Adrenal gland (tissue), 9 donors: ENCODE measurements at regions not wholly inside any gene's neighbourhood (a gene's known extent, or its start where the extent isn't known, plus 50 kb on each side); places are given as distances from the start of the nearest gene placed in this dataset.

Experiments used
- DNase-seq, 7 donors: peaks; one replicate each; pipeline ENCODE4 v3.0.0-alpha.2; 2019 to 2020
- H3K27ac ChIP-seq, 5 donors: fragments of 200-600 bp; sonication (generic) in 4 of 5; 1 replicate in 3 of 5; 2 replicates in 2 of 5; pipeline versions ENCODE4 v1.5.1 to v1.8.0; 2016 to 2020; ENCODE audit warnings: mild to moderate bottlenecking in 1 of 5
- H3K27me3 ChIP-seq: fragments of 200-600 bp; 2 replicates; pipeline ENCODE4 v1.8.0; 2021
- H3K36me3 ChIP-seq, 2 donors: fragments of 200-600 bp; replicated peaks in 1 of 2; 1 replicate in 1 of 2; 2 replicates in 1 of 2; pipeline versions ENCODE4 v1.5.1 to v1.8.0; 2018 to 2022
- H3K4me1 ChIP-seq, 2 donors: fragments of 200-600 bp; replicated peaks in 1 of 2; 1 replicate in 1 of 2; 2 replicates in 1 of 2; pipeline versions ENCODE4 v1.5.1 to v1.8.0; 2018 to 2021
- H3K4me3 ChIP-seq, 4 donors: fragments of 200-600 bp; sonication (generic) in 3 of 4; one replicate each; pipeline ENCODE4 v1.5.1; 2016 to 2018
- H3K9me3 ChIP-seq, 3 donors: fragments of 200-600 bp; sonication (generic) in 1 of 3; replicated peaks in 1 of 3; 1 replicate in 2 of 3; 2 replicates in 1 of 3; pipeline versions ENCODE4 v1.5.1 to v1.8.0; 2016 to 2021
- POLR2A ChIP-seq, 2 donors: fragments of 450-650 bp; IDR thresholded peaks; one replicate each; pipeline ENCODE4 v1.6.1; 2017; ENCODE audit warnings: antibody characterized with exemption in 2 of 2, mild to moderate bottlenecking in 2 of 2, moderate library complexity in 1 of 2
- WGBS, 4 donors: extraction: QIAGEN DNeasy Blood & Tissue Kit in 2 of 4; methylation state at CpG; one replicate each; pipeline versions ENCODE4 v1.1.5 to v1.1.7; 2013 to 2017; 5-methylcytosine and 5-hydroxymethylcytosine counted together
- intact Hi-C, 2 donors: fragments of 100-400 bp; cut with DNase I; formaldehyde crosslinking; loops; one replicate each; pipeline versions ENCODE4 v1.14.1 to v1.15.0; 2022 to 2023
- TF ChIP-seq, protein P1 (sequence below), 6 experiments: fragments of 450-650 bp in 4 of 6; fragments of 200-600 bp in 2 of 6; sonication (generic) in 1 of 6; IDR thresholded peaks; 1 replicate in 5 of 6; 2 replicates in 1 of 6; pipeline versions ENCODE4 v1.5.1 to v1.8.0; 2016 to 2021; ENCODE audit warnings: antibody characterized with exemption in 6 of 6, mild to moderate bottlenecking in 2 of 6, moderate library complexity in 1 of 6
- donor health status: healthy with polysubstance abuse.
- donor health status: Bipolar disorder and iron deficiency.
- donor health status: DM: yes; HTN: yes; CAD: no.
- donor health status: DM: no; HTN: no; CAD: no.
- donor health status: DM: no; HTN: no; CAD: no.

- 57 to 67% (median 58%) methylated on average over 5 of the region's 5 CpGs for WGBS, 4 donors
- no peak for TF ChIP-seq POLR2A (IDR thresholded peaks at IDR 0.05)
- TF ChIP-seq, protein P1, sequence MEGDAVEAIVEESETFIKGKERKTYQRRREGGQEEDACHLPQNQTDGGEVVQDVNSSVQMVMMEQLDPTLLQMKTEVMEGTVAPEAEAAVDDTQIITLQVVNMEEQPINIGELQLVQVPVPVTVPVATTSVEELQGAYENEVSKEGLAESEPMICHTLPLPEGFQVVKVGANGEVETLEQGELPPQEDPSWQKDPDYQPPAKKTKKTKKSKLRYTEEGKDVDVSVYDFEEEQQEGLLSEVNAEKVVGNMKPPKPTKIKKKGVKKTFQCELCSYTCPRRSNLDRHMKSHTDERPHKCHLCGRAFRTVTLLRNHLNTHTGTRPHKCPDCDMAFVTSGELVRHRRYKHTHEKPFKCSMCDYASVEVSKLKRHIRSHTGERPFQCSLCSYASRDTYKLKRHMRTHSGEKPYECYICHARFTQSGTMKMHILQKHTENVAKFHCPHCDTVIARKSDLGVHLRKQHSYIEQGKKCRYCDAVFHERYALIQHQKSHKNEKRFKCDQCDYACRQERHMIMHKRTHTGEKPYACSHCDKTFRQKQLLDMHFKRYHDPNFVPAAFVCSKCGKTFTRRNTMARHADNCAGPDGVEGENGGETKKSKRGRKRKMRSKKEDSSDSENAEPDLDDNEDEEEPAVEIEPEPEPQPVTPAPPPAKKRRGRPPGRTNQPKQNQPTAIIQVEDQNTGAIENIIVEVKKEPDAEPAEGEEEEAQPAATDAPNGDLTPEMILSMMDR (IDR thresholded peaks at IDR 0.05), result no peak
- Histone ChIP-seq H3K27ac (no peak overlapping the region), H3K36me3 (no peaks in the 10 kb centered on the region), H3K27me3 (no peaks in the 10 kb centered on the region), H3K4me3 (no peak overlapping the region), H3K4me1 (no peaks in the 10 kb centered on the region), H3K9me3 (no peaks in the 10 kb centered on the region)
- intact Hi-C loops, result no loop called here
- no peak for DNase-seq
Measured at GRCh38 chr5:152994033-152994680, 496.3 kb upstream of the GRIA1 start.

DNA sequence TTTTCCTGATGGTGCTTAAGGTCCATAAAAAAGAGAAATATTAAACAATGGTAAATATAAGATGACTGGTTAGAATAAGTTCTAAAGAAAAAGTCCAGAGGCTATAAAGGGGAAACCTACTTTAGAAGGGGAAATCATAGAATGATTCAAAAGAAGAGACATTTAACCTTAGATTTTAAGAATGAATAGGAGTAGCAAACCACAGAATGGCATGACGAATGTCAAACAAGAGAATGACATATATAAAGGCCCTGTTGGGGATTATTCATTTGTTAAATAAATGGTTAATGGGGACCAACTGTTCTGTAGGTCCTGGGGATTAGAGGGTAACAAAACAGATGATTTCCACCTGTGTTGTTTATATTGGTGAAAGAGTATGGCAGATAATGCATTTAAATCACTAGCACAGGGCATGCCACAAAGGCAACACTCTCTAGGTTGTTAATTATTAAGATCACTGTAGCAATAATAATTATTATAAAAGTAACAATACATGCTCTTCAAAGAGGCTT is 495.2 kb upstream of the GRIA1 start:
- TF ChIP-seq, protein P1 (IDR thresholded peaks at IDR 0.05), result no peak
- TF ChIP-seq POLR2A (IDR thresholded peaks at IDR 0.05), result no peak
- intact Hi-C loops, result no loop called here
- Histone ChIP-seq H3K27me3 (no peaks in the 10 kb centered on the region), H3K4me3 (no peak overlapping the region), H3K36me3 (no peaks in the 10 kb centered on the region), H3K4me1 (no peaks in the 10 kb centered on the region), H3K27ac (no peak overlapping the region), H3K9me3 (no peaks in the 10 kb centered on the region)
- DNase-seq, result no peak
- whole genome bisulfite sequencing, 4 donors, result 39 to 71% (median 52%) methylated on average over 1 of the region's 1 CpG

GRCh38 chr5:153005711-153006110 is 484.8 kb upstream of the GRIA1 start:
- DNase-seq, result no peak
- TF ChIP-seq POLR2A (IDR thresholded peaks at IDR 0.05), result no peak
- TF ChIP-seq, protein P1 (IDR thresholded peaks at IDR 0.05), result no peak
- no peaks in the 10 kb centered on the region for H3K4me1 ChIP-seq
- no peak overlapping the region for H3K4me3 ChIP-seq
- H3K27me3 ChIP-seq, result no peaks in the 10 kb centered on the region
- H3K9me3 ChIP-seq, result no peaks in the 10 kb centered on the region
- intact Hi-C loops, result no loop called here
- H3K36me3 ChIP-seq, result no peaks in the 10 kb centered on the region
- no peak overlapping the region for H3K27ac ChIP-seq
- WGBS, 4 donors, result 73 to 84% (median 77%) methylated on average over 2 of the region's 2 CpGs

GRCh38 chr5:153006681-153007080 is 483.8 kb upstream of the GRIA1 start:
- 64 to 77% (median 69%) methylated on average over 3 of the region's 3 CpGs for WGBS, 4 donors

More at GRCh38 chr5:153006681-153007080, 483.8 kb upstream of the GRIA1 start:
- Histone ChIP-seq H3K4me3 (no peak overlapping the region), H3K27ac (no peak overlapping the region), H3K4me1 (no peaks in the 10 kb centered on the region), H3K9me3 (no peaks in the 10 kb centered on the region), H3K36me3 (no peaks in the 10 kb centered on the region), H3K27me3 (no peaks in the 10 kb centered on the region)
- intact Hi-C loops, result no loop called here
- DNase-seq, result no peak
- TF ChIP-seq, protein P1 (IDR thresholded peaks at IDR 0.05), result no peak
- no peak for TF ChIP-seq POLR2A (IDR thresholded peaks at IDR 0.05)
